Hepatocyte (in vitro differentiated cells): ENCODE measurements at regions not wholly inside any gene's neighbourhood (a gene's known extent, or its start where the extent isn't known, plus 50 kb on each side); places are given as distances from the start of the nearest gene placed in this dataset.

Experiments used
- DNase-seq: peaks from one replicate; pipeline ENCODE4 v3.0.0-alpha.2; 2016; ENCODE audit warnings: low spot score
- H2AFZ ChIP-seq: fragments of 200-600 bp; sonication (generic); 2 replicates; pipeline ENCODE4 v1.6.0; 2016; ENCODE audit warnings: antibody characterized with exemption, mild to moderate bottlenecking
- H3K27ac ChIP-seq: fragments of 200-600 bp; sonication (generic); 2 replicates; pipeline ENCODE4 v1.5.1; 2016; ENCODE audit warnings: mild to moderate bottlenecking
- H3K27me3 ChIP-seq: fragments of 200-600 bp; sonication (generic); 2 replicates; pipeline ENCODE4 v1.6.1; 2016
- H3K36me3 ChIP-seq: fragments of 200-600 bp; sonication (generic); replicated peaks from 2 replicates; pipeline ENCODE4 v1.5.1; 2016; ENCODE audit warnings: low read depth; ENCODE audit not compliant: insufficient read depth
- H3K4me1 ChIP-seq: fragments of 200-600 bp; sonication (generic); 2 replicates; pipeline ENCODE4 v1.5.1; 2016; ENCODE audit warnings: mild to moderate bottlenecking, moderate library complexity; ENCODE audit not compliant: insufficient read depth
- H3K4me2 ChIP-seq: fragments of 200-600 bp; sonication (generic); 2 replicates; pipeline ENCODE4 v1.6.0; 2016
- H3K4me3 ChIP-seq: fragments of 200-600 bp; sonication (generic); 2 replicates; pipeline ENCODE4 v1.5.1; 2016; ENCODE audit warnings: mild to moderate bottlenecking
- H3K79me2 ChIP-seq: fragments of 200-600 bp; sonication (generic); 2 replicates; pipeline ENCODE4 v1.6.0; 2017; ENCODE audit warnings: mild to moderate bottlenecking
- H3K9me2 ChIP-seq: fragments of 200-600 bp; sonication (generic); replicated peaks from 2 replicates; pipeline ENCODE4 v1.6.0; 2017; ENCODE audit warnings: mild to moderate bottlenecking; ENCODE audit not compliant: insufficient read depth
- H3K9me3 ChIP-seq: fragments of 200-600 bp; sonication (generic); 2 replicates; pipeline ENCODE4 v1.5.1; 2016; ENCODE audit warnings: low read depth, mild to moderate bottlenecking
- H4K20me1 ChIP-seq: fragments of 200-600 bp; sonication (generic); 2 replicates; pipeline ENCODE4 v1.6.0; 2016; ENCODE audit warnings: mild to moderate bottlenecking; ENCODE audit not compliant: insufficient read depth, poor library complexity, severe bottlenecking
- EZH2 ChIP-seq: fragments of 200-600 bp; sonication (generic); IDR thresholded peaks from 2 replicates; pipeline ENCODE4 v1.6.1; 2016; ENCODE audit warnings: antibody characterized with exemption, mild to moderate bottlenecking, borderline replicate concordance
- EZH2phosphoT487 ChIP-seq: fragments of 200-600 bp; sonication (generic); IDR thresholded peaks from one replicate; pipeline ENCODE4 v1.6.1; 2018; ENCODE audit warnings: antibody characterized with exemption, mild to moderate bottlenecking, low read depth, moderate library complexity; ENCODE audit not compliant: unreplicated experiment, severe bottlenecking
- WGBS: methylation state at CpG from one replicate; pipeline ENCODE4 v1.1.6; 2016; ENCODE audit warnings: low lambda C conversion rate; ENCODE audit errors: missing lambda C conversion rate; 5-methylcytosine and 5-hydroxymethylcytosine counted together
- TF ChIP-seq, protein P1 (sequence below): fragments of 200-600 bp; sonication (generic); IDR thresholded peaks from 2 replicates; pipeline ENCODE4 v1.5.1; 2016; ENCODE audit warnings: antibody characterized with exemption, mild to moderate bottlenecking; ENCODE audit not compliant: poor library complexity

DNA sequence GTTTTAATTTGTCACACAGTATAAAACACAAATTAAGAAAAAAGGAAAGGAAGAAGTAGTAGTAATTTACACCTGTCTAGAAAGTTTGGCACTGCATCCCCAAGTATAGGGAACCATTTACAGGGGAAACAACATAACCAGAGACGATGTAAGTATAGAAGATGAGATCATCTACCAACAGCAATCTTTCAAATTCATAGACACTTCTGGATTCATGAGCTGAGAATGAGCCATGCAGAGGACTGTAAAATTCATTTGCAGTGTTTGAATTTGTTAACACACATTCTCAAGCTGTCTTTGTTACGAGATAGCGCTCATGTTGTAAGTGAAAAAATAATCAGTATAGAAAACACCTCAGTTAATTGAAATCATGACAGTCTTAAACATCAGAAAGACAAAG is 337.0 kb upstream of the MEOX2 start:
- TF ChIP-seq, protein P1, sequence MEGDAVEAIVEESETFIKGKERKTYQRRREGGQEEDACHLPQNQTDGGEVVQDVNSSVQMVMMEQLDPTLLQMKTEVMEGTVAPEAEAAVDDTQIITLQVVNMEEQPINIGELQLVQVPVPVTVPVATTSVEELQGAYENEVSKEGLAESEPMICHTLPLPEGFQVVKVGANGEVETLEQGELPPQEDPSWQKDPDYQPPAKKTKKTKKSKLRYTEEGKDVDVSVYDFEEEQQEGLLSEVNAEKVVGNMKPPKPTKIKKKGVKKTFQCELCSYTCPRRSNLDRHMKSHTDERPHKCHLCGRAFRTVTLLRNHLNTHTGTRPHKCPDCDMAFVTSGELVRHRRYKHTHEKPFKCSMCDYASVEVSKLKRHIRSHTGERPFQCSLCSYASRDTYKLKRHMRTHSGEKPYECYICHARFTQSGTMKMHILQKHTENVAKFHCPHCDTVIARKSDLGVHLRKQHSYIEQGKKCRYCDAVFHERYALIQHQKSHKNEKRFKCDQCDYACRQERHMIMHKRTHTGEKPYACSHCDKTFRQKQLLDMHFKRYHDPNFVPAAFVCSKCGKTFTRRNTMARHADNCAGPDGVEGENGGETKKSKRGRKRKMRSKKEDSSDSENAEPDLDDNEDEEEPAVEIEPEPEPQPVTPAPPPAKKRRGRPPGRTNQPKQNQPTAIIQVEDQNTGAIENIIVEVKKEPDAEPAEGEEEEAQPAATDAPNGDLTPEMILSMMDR: no peak
- TF ChIP-seq EZH2 (no peak), EZH2phosphoT487 (no peak)
- Histone ChIP-seq H3K4me1 (no peaks in the 10 kb centered on the region), H3K4me3 (no peak overlapping the region)

DNA sequence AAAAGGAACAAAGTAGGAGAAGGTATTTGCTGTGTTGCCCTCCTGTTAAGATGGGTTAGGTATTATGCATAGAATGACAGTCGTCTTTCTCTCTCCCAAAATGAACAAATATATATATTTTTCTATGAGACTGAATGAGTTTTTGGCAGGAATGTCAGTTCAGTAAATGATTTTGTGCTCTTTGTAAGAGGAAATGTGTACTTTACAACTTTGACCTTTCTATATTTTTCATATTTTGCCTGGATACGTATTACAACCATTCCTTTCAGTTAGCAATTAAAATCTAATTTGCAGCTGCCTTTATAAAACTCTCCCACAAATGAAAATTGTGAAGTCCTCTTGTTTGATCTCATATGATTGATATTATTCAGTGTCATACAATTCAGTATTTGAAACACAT is 336.6 kb upstream of the MEOX2 start:
- Histone ChIP-seq H3K4me2 (no peak overlapping the region), H3K27me3 (no peaks in the 10 kb centered on the region), H3K27ac (no peak overlapping the region), H3K36me3 (no peaks in the 10 kb centered on the region), H3K9me3 (no peaks in the 10 kb centered on the region), H3K4me3 (no peak overlapping the region), H3K4me1 (no peaks in the 10 kb centered on the region), H3K9me2 (no peaks in the 10 kb centered on the region), H4K20me1 (no peaks in the 10 kb centered on the region), H2AFZ (no peak overlapping the region), H3K79me2 (no peaks in the 10 kb centered on the region)
- DNase-seq: no peak
- TF ChIP-seq EZH2phosphoT487 (no peak), EZH2 (no peak)
- TF ChIP-seq, protein P1: no peak
- WGBS: 85% methylated on average over 2 of the region's 2 CpGs

More for the DNA sequence above, 337.0 kb upstream of the MEOX2 start:
- no peaks in the 10 kb centered on the region for H3K36me3 ChIP-seq
- no peak overlapping the region for H3K4me2 ChIP-seq
- H4K20me1 ChIP-seq: no peaks in the 10 kb centered on the region
- DNase-seq: no peak
- H3K27ac ChIP-seq: no peak overlapping the region
- H3K27me3 ChIP-seq: no peaks in the 10 kb centered on the region
- no peak overlapping the region for H2AFZ ChIP-seq
- H3K9me3 ChIP-seq: no peaks in the 10 kb centered on the region
- no peaks in the 10 kb centered on the region for H3K79me2 ChIP-seq
- WGBS: 87% methylated on average over 3 of the region's 3 CpGs
- no peaks in the 10 kb centered on the region for H3K9me2 ChIP-seq

DNA sequence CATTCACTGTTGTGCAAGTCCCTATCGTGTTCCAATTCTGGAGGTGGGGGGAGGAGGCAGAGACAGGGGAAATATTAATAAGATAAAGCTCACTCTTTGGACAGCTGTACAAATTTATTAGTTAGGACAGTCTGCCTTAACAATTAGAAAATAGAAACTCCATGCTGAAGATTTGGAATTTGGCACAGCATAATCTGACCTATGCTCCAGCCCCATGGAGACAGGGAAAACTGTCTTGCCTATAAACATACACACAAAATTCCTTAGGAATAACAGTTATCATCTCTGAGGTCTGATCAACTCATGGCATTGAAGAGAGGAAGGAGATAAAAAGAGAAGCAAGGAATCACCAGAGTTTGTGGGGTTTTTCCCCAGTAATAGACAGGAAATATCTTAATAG is 335.4 kb upstream of the MEOX2 start:
- Histone ChIP-seq H3K9me3 (no peaks in the 10 kb centered on the region), H3K4me2 (no peak overlapping the region), H3K9me2 (no peaks in the 10 kb centered on the region), H3K4me1 (no peaks in the 10 kb centered on the region), H3K27ac (no peak overlapping the region), H2AFZ (no peak overlapping the region), H3K79me2 (no peaks in the 10 kb centered on the region), H3K27me3 (no peaks in the 10 kb centered on the region), H3K4me3 (no peak overlapping the region), H3K36me3 (no peaks in the 10 kb centered on the region), H4K20me1 (no peaks in the 10 kb centered on the region)
- TF ChIP-seq EZH2phosphoT487 (no peak), EZH2 (no peak)
- TF ChIP-seq, protein P1: no peak
- WGBS: 84% methylated on average over 1 of the region's 1 CpG
- no peak for DNase-seq

DNA sequence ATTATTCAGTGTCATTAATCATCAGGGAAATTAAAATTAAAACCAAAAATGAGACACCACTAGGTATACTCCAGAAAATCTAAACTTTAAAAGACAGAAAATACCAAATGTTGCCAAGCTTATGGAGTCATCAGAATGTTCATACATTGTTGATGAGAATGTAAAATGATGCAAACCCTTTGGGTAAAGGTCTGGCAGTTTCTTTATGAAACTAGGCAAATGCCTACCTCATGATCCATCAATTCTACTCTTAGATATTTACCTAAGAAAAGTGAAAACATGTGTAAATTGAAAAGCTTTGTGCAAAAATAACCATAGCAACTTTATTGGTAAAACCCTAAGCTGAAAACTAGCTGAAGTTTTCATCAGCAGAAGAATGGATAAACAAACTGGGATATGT is 329.5 kb upstream of the MEOX2 start:
- Histone ChIP-seq H3K9me2 (no peaks in the 10 kb centered on the region), H3K27me3 (no peaks in the 10 kb centered on the region), H3K4me3 (no peak overlapping the region), H3K79me2 (no peaks in the 10 kb centered on the region), H2AFZ (no peak overlapping the region), H3K4me1 (no peaks in the 10 kb centered on the region), H3K27ac (no peak overlapping the region), H3K36me3 (no peaks in the 10 kb centered on the region), H4K20me1 (no peaks in the 10 kb centered on the region), H3K4me2 (no peak overlapping the region), H3K9me3 (no peaks in the 10 kb centered on the region)
- no peak for DNase-seq
- TF ChIP-seq, protein P1: no peak
- no peak for TF ChIP-seq EZH2phosphoT487
- no peak for TF ChIP-seq EZH2
